ENCODE measurements at regions not wholly inside any gene's neighbourhood (a gene's known extent, or its start where the extent isn't known, plus 50 kb on each side); places are given as distances from the start of the nearest gene placed in this dataset.

DNA sequence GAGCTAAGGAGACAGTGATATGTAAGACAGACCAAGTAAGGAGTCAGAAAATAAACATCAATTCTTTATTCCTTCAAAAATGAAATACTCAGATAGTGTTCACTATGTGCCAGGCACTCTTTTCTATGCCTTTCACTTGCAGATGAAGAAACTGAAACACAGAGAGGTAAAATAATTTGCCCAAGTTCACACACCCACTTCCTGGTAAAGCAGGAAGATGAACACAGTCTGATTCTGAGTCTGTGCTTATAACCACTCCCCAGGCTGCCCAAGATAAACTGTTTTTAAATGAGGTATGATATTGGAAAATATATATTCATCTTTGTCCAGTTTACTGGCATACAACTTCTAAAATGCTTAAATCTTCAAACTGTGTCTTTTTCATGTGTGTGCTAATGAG, 294.4 kb upstream of the NPVF start:
- TF ChIP-seq, protein P1, sequence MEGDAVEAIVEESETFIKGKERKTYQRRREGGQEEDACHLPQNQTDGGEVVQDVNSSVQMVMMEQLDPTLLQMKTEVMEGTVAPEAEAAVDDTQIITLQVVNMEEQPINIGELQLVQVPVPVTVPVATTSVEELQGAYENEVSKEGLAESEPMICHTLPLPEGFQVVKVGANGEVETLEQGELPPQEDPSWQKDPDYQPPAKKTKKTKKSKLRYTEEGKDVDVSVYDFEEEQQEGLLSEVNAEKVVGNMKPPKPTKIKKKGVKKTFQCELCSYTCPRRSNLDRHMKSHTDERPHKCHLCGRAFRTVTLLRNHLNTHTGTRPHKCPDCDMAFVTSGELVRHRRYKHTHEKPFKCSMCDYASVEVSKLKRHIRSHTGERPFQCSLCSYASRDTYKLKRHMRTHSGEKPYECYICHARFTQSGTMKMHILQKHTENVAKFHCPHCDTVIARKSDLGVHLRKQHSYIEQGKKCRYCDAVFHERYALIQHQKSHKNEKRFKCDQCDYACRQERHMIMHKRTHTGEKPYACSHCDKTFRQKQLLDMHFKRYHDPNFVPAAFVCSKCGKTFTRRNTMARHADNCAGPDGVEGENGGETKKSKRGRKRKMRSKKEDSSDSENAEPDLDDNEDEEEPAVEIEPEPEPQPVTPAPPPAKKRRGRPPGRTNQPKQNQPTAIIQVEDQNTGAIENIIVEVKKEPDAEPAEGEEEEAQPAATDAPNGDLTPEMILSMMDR (IDR thresholded peaks at IDR 0.05; ENCODE audit: control insufficient read depth, extremely low read depth, insufficient read depth): no peak
- no peak overlapping the region for H3K4me3 ChIP-seq (ENCODE audit: low read depth, low read length)
- no peak for DNase-seq (ENCODE audit: low read depth)

DNA sequence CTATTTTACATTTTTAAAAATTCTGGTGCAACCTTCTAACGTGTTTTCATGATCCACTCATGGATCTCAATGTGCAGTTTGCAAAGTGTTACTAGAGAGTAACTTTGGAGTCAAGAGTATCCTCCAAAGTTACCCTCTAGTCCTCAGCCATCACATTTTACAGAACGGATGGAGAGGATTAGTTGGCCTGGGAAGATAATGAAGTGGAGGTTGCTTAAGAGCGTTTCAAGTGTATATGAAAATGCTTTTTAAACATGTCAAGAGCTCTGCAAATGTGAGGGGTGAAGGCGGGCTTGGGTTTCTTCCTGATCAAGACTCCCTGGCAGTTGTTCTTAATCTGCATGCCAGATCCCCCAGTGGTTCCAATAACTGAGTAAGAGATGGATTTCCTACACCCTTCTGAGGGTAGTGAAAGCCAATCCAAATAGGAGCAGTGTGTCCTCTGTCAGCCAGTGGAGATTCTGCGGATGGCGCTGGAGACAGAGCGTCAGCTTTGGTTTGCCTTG, 299.4 kb upstream of the NPVF start:
- H3K4me3 ChIP-seq (ENCODE audit: low read depth, low read length): no peak overlapping the region
- DNase-seq (ENCODE audit: low read depth): no peak
- TF ChIP-seq, protein P1 (IDR thresholded peaks at IDR 0.05; ENCODE audit: control insufficient read depth, extremely low read depth, insufficient read depth): no peak

DNA sequence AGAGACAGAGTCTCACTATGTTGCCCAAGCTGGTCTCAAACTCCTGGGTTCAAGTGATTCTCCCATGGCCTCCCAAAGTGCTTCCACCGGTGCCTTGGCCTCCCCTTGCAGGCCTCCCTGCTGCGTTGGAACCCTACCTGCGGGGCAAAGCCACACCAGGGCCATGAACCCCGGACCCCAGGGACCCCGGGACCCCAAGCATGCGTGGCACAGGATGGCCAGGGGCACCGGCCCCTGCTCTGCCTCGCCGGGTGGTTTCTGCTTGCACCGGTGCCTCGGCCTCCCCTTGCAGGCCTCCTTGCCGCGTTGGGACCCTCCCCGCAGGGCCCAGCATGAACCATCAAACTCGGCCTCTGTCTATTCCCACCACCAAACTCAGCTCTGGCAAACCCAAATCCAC, 301.0 kb upstream of the NPVF start:
- TF ChIP-seq, protein P1 (IDR thresholded peaks at IDR 0.05; ENCODE audit: control insufficient read depth, extremely low read depth, insufficient read depth): no peak

DNA sequence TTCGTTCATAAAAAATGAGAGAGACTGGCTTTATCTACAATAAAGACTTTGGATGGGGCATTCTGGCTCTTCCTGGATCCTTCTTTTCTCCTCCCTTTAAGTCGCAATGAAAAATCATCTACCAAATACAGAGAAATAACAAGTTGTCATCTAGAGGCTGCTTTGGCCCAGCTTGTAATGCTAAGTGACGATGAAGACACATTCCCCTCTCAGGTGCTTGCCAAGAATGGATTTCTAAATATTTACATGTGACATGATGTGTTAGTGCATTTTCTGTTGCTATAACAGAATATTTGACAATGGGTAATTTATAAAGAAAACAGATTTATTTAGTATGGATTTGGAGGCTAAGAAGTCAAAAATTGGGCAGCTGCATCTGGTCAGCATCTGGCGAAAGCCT, 308.6 kb upstream of the NPVF start:
- TF ChIP-seq, protein P1 (IDR thresholded peaks at IDR 0.05; ENCODE audit: control insufficient read depth, extremely low read depth, insufficient read depth): no peak
- DNase-seq (ENCODE audit: low read depth): no peak
- H3K4me3 ChIP-seq (ENCODE audit: low read depth, low read length): no peak overlapping the region

More for the DNA sequence above, 301.0 kb upstream of the NPVF start:
- no peak for DNase-seq (ENCODE audit: low read depth)
- no peak overlapping the region for H3K4me3 ChIP-seq (ENCODE audit: low read depth, low read length)

DNA sequence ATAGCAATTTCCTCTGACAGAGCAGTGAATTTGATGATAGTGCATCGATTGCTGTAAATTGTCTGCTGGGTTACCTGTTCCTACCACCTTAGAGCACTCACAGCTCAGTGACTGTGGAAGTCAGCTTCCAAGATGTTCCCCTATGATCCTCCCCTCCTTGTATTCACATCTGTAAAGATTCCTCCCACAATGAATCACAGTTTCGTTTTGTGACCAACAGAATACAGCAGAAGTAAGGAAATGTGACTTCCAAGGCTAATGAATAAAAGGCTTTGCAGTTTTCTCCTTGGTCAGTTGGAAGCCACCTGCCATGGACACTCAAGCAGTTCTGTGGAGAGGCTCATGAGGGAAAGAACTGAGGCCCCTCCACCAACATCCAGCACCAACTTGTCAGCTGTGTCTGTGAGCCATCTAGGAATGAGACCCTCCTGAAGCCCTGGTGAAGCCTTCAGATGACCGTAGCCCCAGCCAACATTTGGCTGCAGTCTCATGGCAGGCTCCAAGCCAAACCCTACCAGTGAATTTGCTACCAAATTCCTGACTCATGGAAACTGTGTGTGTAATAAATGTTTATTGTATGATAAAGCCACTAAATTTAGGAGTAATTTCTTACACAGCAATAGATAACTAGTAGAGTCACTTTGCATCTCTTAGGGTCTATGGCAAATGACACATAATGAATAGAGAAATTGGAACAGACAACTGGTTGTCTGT, 309.5 kb upstream of the NPVF start:
- H3K4me3 ChIP-seq (ENCODE audit: low read depth, low read length): no peak overlapping the region
- no peak for DNase-seq (ENCODE audit: low read depth)
- TF ChIP-seq, protein P1 (IDR thresholded peaks at IDR 0.05; ENCODE audit: control insufficient read depth, extremely low read depth, insufficient read depth): no peak

DNA sequence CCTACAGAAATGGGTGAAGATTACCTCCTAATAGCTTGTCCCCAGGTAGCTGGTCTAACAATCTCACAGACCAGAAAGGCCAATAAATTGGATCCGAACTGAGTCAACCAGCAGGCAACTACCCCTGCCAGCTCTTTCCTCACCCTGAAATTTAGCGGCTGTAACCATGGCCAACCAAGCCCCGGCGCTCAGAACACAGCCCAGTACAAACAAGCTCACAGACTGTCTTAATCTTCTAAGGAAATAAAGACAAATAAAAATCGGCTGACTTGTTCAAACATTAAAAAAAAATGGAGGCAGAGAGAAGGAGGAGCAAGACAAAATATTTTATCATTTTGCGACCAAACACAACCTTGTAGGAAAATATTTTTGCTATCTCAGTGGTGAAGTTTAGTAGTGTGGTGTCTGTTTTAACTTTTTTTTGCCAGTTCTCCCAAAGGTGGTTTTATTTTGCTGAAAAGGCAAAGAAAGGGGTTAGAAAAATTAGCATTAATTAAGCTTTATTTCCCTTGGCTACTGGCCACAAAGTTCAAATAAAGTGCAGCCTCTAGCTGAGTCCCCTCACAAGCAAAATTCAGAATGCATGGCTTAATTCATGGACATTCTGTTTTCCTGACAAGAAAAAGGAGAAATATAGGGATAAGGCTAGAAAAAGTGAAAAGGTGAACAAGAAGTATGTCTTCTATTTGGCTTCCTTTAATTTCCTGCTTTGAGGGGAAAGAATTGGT, 313.0 kb upstream of the NPVF start:
- DNase-seq (ENCODE audit: low read depth): peak; percentile 28
- TF ChIP-seq, protein P1 (IDR thresholded peaks at IDR 0.05; ENCODE audit: control insufficient read depth, extremely low read depth, insufficient read depth): no peak
- no peak overlapping the region for H3K4me3 ChIP-seq (ENCODE audit: low read depth, low read length)

All from LNCaP clone FGC (cell line).